MV-4-11 (cell line): ENCODE measurements at regions not wholly inside any gene's neighbourhood (a gene's known extent, or its start where the extent isn't known, plus 50 kb on each side); places are given as distances from the start of the nearest gene placed in this dataset.

Experiments
- DNase-seq: peaks from one replicate; lab custom pipeline; 2025; lab: John Stamatoyannopoulos, UW

DNA sequence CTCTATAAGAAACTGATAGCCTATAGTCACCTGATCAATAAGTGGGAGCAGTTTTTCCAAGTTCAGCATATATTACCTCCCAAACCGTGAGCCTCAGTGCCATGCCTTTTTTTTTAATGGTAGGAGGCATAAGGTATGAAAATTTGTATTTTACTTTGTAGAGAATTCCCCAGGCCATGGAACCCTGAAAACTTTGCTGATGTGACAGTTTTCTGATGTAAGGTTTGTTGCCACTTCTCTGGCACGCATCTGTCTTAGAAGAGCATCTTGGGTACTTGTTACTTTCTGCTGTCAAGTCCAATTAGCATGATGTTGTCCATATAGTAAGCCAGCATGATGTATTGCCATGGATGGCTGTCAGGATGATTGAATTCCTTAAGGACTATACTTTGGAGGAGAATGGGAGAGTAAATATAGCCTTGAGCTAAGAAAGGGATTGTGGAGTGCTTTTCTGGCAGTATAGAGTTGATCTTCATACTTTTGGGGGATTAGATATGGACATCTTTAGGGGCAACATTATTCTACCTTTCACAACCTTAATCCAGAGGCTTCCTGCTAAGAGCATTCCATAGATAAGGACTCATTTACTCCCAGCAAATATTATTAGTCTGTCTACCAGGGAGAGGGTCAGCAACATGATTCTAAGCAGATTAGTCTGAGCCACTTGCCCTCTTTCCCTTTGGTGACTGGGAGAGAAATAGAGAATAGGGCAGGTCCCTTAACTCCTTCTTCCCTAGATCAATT is 389.6 kb downstream of the YTHDC2 start:
- no peak for DNase-seq

DNA sequence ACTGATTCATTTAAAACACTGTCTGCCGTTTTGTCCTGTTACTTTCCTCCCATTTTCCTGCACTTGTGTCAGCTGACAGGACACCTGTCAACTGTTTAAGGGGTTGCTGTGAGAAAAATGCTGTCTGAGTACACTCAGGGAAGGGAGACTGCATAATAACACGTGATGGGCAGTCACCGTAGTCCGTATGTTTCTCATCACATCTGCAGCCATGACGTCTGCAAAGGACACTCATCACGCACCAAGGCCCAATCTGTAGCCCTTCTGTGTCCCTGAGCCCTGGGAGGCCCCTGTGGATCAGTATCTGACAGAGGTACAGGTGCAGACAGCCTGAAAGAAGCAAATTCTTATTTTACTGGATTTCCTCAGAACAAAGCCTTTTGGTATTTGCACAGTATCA is 396.3 kb downstream of the YTHDC2 start:
- no peak for DNase-seq

DNA sequence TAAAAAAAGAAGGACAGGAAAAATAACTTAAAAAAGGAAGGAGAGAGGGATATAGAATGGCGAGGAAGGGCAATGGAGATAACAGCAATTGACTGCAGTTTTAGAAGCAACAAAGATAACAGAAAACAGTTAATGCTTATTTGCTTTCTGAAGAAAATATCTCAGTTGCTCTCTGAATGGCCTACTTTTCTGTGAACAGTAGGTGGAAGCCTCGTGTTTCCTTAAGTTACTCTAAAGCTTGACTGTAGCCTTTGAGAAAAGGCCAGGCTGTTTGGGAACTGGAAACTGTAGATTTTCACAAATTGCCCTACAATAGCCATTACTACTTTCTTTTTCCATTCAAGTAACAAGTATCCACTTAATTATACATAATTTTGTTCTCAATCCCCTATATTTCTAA is 404.5 kb downstream of the YTHDC2 start:
- DNase-seq: no peak

DNA sequence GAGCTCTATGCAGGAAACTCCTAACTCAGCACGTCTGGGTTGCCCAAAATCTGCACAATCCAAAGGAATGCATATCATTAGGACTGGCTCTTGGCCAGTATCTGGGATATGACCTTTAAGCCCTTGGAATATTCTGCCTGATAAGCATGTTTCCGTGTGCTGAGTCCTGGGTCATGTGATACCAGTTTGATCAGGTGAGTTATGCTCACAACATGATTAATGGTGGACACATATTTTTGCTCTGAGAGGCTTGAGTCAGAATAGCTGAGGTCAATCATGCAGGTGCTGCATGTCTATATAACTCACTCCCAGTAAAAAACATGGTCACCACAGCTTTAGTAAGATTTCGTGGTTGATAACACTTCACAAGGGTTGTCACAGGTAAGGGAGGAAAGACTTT is 408.8 kb downstream of the YTHDC2 start:
- no peak for DNase-seq

DNA sequence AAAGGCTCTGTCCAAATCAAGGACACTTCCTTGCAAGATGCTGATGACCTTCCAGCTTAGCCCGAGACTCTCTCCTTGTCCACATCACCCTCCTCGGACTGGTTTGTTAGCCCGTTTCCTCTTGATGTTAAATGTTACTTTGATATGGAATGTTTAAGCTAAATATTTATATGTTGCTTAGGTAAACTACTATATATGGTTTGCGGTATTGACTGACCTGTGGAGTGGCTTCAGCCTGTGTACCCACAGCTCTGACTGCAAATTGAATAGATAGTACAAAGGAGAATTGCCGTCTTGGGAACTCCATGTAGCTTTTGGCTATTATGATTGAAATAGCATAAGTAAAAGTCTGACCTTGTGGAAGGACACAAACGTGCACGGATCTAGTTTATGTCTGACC is 422.0 kb downstream of the YTHDC2 start:
- no peak for DNase-seq

DNA sequence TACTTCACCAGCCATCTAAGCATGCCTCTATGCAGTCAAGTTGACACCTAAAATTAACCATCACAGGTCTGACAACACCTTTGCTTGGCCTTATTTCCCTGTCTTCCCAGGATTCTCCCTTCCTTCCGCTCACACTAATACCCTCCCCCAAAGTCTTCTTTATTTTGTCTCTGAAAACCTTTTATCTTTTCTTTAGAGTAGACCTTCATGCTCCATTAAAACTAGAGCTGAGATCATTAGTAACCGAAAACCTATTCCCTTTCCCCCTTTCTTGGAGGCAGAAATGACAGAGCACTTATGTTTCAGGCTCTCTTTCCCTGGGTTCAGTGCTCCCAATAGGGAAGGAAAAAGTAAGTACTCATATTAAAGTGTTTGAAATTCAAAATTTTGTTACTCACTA is 423.8 kb downstream of the YTHDC2 start:
- DNase-seq: no peak

DNA sequence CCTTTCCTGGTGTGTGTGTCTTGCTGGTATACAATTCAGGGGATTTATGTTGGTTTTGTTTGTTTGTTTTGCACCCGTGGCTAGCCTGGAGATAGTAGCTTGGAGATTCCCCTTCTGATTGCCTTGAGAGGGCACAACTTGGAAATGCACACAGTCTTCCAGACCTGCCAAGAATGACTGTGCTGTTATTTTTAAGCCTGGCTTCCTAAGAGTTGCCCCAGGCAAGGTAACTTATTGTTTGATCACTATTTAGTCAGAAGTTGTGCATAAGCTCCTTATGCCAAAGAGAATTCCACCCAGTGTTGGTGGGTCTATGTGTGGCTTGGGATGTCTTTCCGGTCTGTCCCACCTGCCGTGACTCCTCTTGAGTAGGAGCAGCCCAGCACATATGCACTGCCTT is 421.9 kb upstream of the KCNN2 start:
- DNase-seq: no peak

DNA sequence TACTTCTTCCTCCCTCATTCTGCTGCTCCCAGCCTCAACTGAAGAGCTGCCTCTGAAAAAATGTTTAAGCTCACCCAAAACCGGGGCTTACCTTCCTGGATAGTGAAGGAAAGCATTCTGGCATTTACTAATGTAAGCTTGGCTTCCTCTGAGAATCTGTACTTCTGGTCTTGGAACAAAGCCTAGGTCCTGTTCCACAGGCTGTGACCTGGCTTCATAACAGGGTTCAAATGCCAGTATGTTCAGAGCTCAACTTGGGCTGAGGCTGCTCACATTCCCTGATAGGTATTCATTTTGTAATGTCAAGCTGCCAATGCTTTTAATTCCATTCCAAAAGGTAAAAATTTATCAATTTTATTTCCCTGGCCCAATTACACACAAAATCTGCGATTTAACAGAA is 411.7 kb upstream of the KCNN2 start:
- DNase-seq: no peak

DNA sequence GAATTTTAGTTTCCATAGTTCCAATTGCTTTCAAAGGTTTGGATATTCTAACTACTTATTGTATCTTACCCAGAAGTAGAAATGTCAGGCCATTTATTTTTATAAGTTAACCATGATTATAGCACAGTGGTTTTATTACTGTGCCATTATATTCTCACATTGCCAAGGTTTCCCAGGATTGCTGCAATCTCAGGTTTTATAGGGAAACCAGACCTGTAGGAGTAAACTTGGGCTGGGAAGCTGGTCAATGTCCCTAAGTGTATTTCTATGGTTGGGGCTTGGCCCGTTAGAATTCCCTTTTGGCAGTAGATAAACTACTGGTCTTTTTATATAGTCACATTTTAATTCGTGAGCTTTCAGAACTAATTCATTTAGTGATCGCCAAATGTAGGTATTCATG is 396.6 kb upstream of the KCNN2 start:
- no peak for DNase-seq

DNA sequence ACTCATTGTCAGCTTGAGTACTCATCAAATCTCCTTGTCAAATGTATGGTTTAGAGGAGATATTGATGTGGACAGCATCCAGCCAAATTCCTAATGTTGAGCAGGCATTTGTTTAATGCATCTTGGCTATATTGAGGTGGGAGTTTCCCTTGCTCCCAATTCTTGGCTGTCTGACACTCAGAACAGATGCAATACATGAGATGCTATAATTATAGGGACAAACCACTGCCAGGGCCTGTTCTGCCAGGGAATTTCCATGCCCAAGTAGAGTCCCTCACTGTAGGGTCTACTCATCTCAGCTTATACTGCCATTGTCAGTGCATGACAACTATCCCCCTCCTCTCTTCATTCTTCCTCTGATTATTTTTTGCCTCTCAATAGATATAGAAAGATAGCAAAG is 392.0 kb upstream of the KCNN2 start:
- DNase-seq: no peak

DNA sequence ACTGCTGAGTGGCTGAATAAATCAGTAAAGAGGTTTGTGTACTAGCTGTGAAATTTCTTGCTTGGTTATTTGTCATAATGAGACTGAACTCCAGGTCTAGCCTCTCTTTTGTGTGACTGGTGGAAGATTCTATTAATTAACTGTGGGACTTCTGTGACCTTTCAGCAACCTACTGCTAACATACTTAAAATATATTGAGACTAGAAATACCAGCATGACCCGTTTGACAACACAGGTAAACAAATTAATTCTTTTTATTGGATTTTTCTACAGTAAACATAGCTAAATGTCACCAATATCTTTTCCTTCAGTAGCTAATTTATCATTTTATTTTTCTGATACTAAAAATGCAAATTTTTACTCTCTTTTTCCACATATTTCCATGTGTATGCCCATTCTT is 390.4 kb upstream of the KCNN2 start:
- no peak for DNase-seq

DNA sequence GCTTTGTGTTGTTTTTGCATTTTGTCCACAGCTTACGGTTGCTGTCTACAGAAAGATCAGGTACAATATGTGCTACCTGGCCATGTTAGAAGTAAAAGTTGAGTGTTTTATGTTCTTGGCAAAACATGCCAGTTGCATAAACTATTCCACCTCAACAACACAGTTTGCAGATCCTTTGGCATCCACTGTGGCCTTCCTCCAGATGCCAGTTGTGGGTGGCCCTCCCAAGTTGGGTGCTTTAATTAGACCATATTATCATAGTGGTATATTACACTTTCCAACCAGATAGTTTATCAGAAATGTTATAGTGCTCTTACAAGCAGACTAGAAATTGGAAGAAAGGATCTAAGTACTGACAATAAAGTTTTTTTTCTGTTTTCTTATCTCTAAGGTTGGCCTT is 386.9 kb upstream of the KCNN2 start:
- DNase-seq: no peak

DNA sequence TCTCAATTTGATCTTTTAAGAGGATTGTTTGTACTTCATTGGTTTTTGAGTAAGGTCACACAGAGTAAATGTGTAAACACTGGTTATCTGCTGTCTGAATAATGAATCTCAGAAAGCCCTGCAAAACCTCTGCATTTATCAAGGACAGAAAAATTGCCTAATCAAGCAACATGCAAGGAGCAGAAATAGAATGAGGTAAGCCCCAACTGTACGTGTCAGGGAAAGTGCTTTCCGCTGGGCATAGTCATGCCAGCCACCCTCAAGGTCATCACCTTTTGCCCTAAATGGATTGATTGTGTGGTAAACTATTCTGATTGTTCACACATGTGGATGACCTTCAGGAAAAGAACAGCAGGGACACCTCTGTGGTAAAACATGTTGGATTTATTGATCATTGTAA is 376.9 kb upstream of the KCNN2 start:
- DNase-seq: no peak

DNA sequence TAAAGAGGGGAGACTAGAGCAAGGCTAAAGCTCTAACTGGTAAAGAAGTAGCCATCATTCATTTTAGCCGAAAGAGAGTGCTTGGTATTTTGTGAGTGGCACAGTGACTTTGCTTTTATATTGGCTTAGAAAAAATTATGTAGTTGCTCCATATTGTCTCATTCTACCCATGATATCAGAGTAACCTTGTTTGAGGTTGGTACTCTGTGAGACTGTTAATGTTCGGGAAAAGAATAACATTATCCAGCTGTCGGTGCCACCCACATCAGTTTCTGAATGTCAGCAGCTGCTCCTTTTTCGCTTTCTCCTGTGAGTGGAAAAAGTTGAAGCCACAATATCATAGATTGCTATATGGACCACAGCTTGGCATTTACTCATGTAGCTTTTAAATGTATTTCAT is 376.4 kb upstream of the KCNN2 start:
- no peak for DNase-seq

DNA sequence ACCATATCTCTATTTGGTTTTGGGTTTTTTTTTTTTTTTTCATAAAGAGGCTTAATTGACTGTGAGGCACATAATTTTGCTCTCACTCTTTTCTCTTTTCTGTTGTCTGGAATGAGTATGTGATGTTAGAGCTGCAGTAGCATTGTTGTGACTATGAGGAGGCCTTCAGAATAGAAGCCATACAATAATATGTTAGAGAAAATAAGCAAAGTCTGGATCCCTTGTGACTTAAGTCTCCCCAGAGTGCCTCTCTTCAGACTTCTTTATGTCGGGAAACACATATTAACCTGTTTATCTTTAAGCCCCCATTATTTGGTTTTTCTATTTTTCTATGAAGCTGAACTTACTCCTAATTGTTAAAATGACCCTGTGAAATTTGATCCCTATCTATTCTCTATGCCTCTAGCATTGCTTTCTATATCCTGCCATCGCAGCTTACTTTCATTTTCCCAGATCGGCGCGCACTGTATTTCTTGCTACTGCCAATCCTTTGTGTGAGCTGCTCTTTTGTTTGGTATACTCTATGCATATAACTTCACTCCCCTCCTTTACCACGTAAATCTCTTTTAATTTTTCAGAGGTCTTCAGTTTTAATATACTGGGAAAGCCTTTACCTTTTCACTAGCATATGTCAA is 372.5 kb upstream of the KCNN2 start:
- DNase-seq: no peak

DNA sequence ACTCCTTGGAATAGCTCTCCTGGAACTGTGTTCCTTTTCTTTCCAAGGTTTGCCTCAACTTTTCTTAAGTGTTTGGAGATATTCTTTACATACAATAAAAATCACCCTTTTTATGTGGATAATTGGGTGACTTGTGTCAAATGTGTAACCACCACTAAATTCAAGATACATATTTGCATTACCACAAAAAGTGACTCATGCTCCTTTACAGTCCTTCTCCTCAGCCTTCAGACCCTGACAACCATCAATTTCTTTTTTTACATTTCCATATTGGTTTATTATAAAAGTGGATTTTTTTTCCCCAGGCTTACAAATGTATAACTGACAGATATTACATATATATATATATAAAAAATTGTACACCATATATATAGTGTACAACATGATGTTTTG is 372.0 kb upstream of the KCNN2 start:
- DNase-seq: no peak

DNA sequence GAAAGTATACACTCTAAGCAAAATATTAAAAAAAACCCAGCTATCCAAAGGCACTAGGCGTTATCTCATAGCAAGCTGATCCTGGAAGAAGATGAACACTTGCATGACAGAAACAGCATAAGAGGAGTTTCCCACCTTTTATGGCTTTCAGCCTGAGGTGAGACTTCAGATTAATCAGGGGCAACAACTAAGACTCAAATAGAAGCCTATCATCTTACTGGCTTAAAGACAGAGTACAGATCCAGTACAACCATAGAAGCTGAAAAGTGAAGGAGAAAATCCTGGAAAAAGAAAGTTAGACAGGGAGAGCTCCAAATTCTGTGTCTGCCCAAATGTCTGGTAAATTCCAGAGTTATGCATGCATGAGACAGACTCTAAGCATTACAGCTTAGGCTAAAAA is 360.8 kb upstream of the KCNN2 start:
- no peak for DNase-seq

DNA sequence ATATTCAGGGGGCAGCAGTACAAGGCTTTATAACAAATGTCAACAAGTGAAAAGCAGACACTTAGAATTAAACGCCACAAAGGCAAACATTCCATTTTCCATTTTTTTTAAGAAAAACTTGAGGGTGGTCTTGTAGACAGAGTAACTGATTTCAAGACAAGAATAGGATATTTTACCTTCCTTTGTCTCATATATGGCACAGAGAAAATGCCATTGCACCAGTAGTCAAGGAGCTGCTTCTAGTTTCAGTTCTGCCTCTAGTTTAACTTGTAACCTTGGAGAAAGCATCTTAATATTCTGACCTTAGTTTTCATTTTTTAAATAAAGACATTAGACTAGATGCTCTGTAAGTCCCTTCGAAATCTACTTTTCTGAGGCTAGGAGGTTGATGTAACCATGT is 355.3 kb upstream of the KCNN2 start:
- DNase-seq: no peak

DNA sequence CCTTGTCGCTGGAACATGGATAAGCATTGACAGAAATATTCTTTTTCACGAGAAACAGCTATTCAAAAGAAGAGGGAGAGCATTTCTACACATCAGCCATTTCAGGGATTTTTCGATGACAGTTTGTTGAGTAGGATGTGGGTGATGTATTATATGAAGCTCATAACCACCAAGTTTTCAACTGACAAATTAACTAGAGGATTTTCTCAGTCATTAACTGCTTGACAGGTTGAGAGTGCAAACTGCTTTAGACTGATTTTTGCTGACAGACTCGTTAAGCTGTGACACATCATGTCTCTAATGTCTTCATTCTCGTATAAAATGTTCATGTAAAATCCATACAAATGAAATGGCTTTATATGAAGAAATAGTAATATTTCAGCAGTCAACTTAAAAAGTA is 354.2 kb upstream of the KCNN2 start:
- no peak for DNase-seq

DNA sequence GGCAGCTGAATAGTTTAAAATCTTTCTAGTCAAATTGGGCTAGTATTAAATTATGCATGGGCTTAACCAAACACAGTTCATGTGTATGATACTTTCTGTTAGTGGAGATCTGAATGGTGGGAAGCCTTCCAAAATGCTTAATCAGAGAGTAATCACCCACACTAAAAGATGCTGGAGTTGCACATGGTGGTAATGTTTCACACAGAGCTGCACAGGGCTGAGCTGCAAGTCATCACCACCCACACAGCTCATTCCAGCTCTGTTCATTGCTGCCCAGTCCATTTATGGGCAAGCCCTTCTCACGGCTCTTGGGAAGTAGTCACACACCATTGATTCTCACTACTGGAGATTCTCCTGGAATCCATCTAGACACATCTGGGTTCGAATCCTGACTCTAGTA is 351.5 kb upstream of the KCNN2 start:
- no peak for DNase-seq

DNA sequence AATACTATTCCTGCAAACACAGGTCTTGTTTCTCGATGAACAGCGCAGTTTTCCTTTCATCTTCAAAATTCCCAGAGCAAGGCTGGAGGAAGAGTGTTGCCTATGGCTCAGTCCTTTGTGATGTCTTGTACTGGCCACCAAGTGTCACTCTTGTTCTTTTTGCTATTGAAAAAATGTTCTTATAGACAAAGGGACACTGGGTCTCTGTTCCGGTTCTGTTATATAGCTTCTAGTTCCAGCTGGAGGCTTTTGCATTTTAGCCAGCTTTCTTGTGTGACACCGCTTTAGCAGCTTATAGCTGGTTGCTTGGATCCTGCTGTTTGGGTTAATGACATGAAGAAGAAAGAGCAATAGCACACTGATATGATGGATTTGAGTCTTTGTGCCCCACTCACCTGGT is 343.7 kb upstream of the KCNN2 start:
- DNase-seq: no peak

DNA sequence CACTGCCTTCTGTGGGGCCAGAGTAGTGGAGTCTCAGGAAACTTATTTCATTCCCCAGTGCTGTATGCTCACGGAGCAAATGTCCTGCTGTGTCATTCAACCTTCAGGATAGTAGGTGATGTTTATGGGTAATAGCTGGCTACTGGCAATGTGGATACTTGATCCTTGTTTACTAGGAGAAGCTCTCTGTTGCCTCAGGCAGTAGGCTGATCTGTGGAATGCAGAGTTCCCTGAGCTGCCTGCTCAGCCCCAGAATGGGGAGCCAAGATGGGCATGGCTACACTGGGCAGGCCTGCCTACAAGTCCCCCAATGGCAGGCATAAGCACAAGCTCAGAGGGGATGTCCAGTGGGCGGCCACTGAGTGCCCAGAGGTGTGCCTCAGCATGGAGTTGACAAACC is 323.1 kb upstream of the KCNN2 start:
- no peak for DNase-seq

DNA sequence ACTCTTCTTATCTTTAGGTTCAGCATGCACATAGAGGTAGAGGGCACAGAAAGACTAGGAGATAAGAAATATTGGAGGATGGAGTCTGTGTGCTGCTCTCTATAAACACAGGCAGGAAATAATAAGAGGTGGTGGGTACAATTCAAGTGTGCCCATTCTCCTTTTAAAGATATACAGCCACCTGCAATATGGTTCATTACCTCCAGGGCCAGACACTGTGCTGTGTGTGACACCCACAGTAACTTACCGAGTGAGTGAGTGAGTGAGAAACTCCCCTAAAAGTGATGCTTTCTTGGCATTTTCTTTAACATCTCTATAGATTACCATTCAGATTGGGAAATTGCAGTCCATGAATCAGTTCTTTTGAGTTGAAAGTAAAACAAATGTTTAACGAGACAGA is 311.8 kb upstream of the KCNN2 start:
- no peak for DNase-seq

DNA sequence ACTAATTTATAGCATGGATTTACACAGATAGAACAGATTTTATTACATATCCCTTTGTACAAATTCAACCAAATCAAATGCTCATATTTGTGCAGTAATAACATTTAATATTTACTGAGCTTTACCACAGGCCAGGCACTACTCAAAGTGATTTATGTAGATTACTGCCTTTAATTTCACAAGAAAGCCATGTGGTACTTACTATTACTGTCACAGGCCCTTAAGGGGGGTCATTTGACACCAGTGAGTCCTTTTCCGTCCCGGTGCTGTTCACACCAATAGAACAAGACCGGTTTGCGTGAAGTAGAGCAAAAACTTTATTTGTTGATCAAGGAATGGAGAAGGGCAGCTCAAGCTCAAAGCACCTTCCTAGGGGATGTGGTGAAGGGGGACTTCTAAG is 308.5 kb upstream of the KCNN2 start:
- no peak for DNase-seq
